ENCODE measurements at regions not wholly inside any gene's neighbourhood (a gene's known extent, or its start where the extent isn't known, plus 50 kb on each side); places are given as distances from the start of the nearest gene placed in this dataset.

GRCh38 chr1:169009666-169010065 is 96.8 kb upstream of the ATP1B1 start:
- TF ChIP-seq CTCF (conservative IDR thresholded peaks at IDR 0.05; ENCODE audit: low read length) (no peak), EZH2phosphoT487 (IDR thresholded peaks at IDR 0.05; ENCODE audit: borderline replicate concordance, low read depth, low read length) (no peak)
